ENCODE measurements at regions not wholly inside any gene's neighbourhood (a gene's known extent, or its start where the extent isn't known, plus 50 kb on each side); places are given as distances from the start of the nearest gene placed in this dataset.
"Not testable (repeated sequence)": the region's sequence is repeated elsewhere in the genome, so short reads cannot be mapped to it uniquely, and the experiment has no call there.

- DNase-seq = no peak
- TF ChIP-seq GATA1 (IDR thresholded peaks at IDR 0.05; ENCODE audit: low read depth, low read length) (no peak), POLR2A (IDR thresholded peaks at IDR 0.05; ENCODE audit: low read length) (no peak)
Observed at GRCh38 chr10:20405761-20406160, 491.4 kb downstream of the NEBL start.

- TF ChIP-seq POLR2A (IDR thresholded peaks at IDR 0.05; ENCODE audit: low read length) (no peak), GATA1 (IDR thresholded peaks at IDR 0.05; ENCODE audit: low read depth, low read length) (no peak)
- no peak for DNase-seq
Observed at GRCh38 chr10:20405050-20405449, 492.1 kb downstream of the NEBL start.

GRCh38 chr10:20399772-20400171, 497.3 kb downstream of the NEBL start:
- no peak for TF ChIP-seq POLR2A (IDR thresholded peaks at IDR 0.05; ENCODE audit: low read length)
- TF ChIP-seq GATA1 (IDR thresholded peaks at IDR 0.05; ENCODE audit: low read depth, low read length) = no peak
- no peak for DNase-seq

DNA sequence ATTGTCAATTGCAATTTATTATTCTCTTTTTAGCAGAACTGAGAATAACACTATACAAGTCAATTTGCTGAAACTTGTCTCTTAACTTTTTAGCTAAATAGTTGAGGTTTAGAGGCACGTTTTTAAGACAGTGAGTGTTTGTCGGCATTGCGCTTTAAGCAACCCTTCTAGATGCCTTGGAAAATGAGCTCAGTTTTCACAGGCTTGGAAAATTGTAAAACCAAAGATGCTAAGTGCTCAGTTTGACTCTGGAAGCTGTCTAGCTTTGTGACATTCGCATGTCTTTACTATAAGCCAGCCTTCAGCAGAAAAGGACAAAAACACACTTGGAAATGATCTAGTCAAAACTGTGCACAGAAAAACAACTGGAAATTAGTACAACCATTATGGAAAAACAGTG, 500.4 kb downstream of the NEBL start:
- TF ChIP-seq GATA1 (IDR thresholded peaks at IDR 0.05; ENCODE audit: low read depth, low read length) (no peak), POLR2A (IDR thresholded peaks at IDR 0.05; ENCODE audit: low read length) (no peak)
- no peak for DNase-seq

GRCh38 chr10:20396205-20396604, 500.9 kb downstream of the NEBL start:
- no peak for DNase-seq
- TF ChIP-seq GATA1 (IDR thresholded peaks at IDR 0.05; ENCODE audit: low read depth, low read length) = no peak
- no peak for TF ChIP-seq POLR2A (IDR thresholded peaks at IDR 0.05; ENCODE audit: low read length)

DNA sequence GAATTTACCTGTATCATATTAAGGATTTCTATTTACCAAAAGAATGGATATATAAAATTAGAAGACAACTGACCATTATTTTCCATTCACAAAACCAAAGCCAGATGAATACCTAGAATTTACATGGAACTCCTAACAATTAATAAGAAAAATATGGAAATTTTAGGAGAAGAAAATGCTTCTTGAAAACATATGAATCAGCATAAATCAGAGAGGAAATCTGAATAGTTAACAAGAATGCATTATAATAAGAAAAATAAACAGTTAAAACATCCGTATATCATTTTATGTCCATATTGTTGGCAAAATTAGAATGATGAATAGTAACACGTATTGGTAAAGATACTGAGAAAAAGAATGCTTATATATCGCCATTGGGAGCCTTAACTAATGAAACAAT, 505.5 kb downstream of the NEBL start:
- no peak for DNase-seq
- TF ChIP-seq POLR2A (IDR thresholded peaks at IDR 0.05; ENCODE audit: low read length) = no peak
- no peak for TF ChIP-seq GATA1 (IDR thresholded peaks at IDR 0.05; ENCODE audit: low read depth, low read length)

DNA sequence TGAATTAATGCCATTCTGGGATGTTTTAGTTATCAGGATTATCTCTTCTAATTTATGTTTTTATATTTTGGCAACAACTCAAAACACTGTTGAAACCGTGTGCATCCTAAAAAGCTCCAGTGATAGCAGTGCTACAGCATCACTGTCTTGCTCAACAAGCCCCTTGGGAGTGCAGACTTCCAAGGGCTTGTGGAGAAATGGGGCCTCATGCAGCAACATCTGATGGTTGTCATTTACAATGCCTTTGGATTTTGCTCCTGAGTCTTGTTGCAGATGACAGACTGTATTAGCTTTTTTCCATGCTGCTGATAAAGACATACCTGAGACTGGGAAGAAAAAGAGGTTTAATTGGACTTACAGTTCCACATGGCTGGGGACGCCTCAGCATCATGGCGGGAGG, 515.4 kb downstream of the NEBL start:
- DNase-seq = no peak
- no peak for TF ChIP-seq GATA1 (IDR thresholded peaks at IDR 0.05; ENCODE audit: low read depth, low read length)
- TF ChIP-seq POLR2A (IDR thresholded peaks at IDR 0.05; ENCODE audit: low read length) = no peak

- no peak for DNase-seq
- TF ChIP-seq GATA1 (IDR thresholded peaks at IDR 0.05; ENCODE audit: low read depth, low read length) = no peak
- no peak for TF ChIP-seq POLR2A (IDR thresholded peaks at IDR 0.05; ENCODE audit: low read length)
Observed at GRCh38 chr10:20380401-20380800, 516.7 kb downstream of the NEBL start.

DNA sequence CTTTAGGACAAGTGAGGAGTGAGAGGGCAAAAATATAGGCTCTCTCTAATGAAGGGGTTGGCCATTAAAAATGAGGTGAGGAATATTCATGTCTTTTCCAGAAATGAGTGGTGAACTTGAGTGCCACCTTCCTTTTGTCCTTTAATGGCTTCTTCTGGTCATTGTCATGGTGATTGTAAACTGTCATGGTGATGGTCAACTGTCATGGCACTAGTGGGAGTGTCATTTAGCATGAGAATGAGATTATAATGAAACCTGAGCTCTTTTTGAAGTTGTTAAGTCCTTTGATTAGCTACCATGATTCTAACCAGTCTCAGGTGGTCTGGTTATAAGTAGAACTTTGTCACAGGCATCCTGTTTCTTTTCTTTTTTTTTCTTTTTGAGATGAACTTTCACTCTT, 524.4 kb downstream of the NEBL start:
- no peak for DNase-seq
- no peak for TF ChIP-seq GATA1 (IDR thresholded peaks at IDR 0.05; ENCODE audit: low read depth, low read length)
- no peak for TF ChIP-seq POLR2A (IDR thresholded peaks at IDR 0.05; ENCODE audit: low read length)

- DNase-seq = not testable (repeated sequence)
Observed at GRCh38 chr10:20370977-20371533, 526.1 kb downstream of the NEBL start.

GRCh38 chr10:20369863-20370736, 527.0 kb downstream of the NEBL start:
- no peak for TF ChIP-seq GATA1 (IDR thresholded peaks at IDR 0.05; ENCODE audit: low read depth, low read length)
- TF ChIP-seq POLR2A (IDR thresholded peaks at IDR 0.05; ENCODE audit: low read length) = no peak
- DNase-seq = no peak

DNA sequence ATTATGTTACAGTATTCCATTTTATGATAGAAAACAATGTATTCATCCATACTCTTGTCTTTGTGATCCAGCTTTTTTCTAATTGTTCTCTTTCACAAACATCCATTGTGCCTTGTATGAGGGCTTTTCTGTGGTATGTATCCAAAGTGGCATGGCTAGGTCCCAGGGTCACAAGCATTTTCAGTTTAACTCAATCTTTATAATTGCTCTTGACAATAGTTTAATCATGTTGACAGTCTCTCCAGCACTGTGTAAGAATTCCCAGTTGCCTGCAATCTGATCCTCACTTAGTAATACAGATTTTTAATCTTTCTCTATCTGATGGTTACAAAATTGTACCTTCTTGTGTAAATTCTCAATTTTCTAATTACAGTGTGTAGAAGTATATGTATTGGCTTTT, 533.4 kb downstream of the NEBL start:
- no peak for DNase-seq
- TF ChIP-seq GATA1 (IDR thresholded peaks at IDR 0.05; ENCODE audit: low read depth, low read length) (no peak), POLR2A (IDR thresholded peaks at IDR 0.05; ENCODE audit: low read length) (no peak)

- no peak for DNase-seq
- TF ChIP-seq GATA1 (IDR thresholded peaks at IDR 0.05; ENCODE audit: low read depth, low read length) = no peak
- no peak for TF ChIP-seq POLR2A (IDR thresholded peaks at IDR 0.05; ENCODE audit: low read length)
Observed at GRCh38 chr10:20355915-20356314, 539.7 kb downstream of the PLXDC2 start.

DNA sequence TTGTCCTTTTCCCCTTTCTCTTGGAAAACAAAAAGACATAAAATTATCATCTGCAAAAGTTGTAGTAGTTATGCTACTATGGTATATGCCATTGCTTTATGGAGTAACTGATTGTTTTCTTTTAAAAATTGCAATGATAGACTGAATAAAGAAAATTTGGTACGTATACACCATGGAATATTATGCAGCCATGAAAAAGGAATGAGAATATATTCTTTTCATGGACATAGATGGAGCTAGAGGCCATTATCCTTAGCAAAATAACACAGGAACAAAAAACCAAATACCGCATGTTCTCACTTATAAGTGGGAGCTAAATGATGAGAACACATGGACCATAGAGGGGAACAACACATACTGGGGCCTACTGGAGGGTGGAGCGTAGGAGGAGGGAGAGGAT, 538.8 kb downstream of the PLXDC2 start:
- no peak for DNase-seq
- no peak for TF ChIP-seq POLR2A (IDR thresholded peaks at IDR 0.05; ENCODE audit: low read length)
- no peak for TF ChIP-seq GATA1 (IDR thresholded peaks at IDR 0.05; ENCODE audit: low read depth, low read length)

DNA sequence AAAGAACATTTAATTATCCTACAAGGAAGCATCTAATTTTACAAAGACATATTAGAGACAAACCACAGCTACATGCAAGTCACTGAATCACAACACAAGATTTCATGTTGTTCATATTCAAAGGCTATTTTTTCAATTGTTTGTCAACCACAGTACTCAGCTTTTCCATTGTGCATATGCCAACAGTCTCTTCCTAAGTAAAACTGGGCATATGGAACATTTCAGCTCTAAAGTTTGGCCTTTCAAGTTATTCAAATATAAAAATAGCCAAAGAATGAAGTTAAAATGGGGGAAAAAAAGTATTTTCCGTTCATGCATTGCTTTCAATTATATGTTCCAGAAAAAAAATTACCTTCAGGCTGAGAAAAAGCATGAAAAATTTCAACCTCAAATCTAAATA, 537.9 kb downstream of the PLXDC2 start:
- DNase-seq = no peak
- TF ChIP-seq POLR2A (IDR thresholded peaks at IDR 0.05; ENCODE audit: low read length) (no peak), GATA1 (IDR thresholded peaks at IDR 0.05; ENCODE audit: low read depth, low read length) (no peak)
